H1 (cell line): ENCODE measurements at regions not wholly inside any gene's neighbourhood (a gene's known extent, or its start where the extent isn't known, plus 50 kb on each side); places are given as distances from the start of the nearest gene placed in this dataset.

Source experiments
- BCL11A ChIP-seq, 2 experiments: IDR thresholded peaks; one replicate each; pipeline ENCODE4 v1.6.1; 2011; ENCODE audit warnings: low read depth in 2 of 2, low read length in 2 of 2, mild to moderate bottlenecking in 2 of 2
- JUND ChIP-seq: IDR thresholded peaks from 2 replicates; pipeline ENCODE4 v1.6.1; 2011; ENCODE audit warnings: mild to moderate bottlenecking, improper control_type of control experiment, low read length
- PHF8 ChIP-seq: fragments of 200-600 bp; sonication (generic); conservative IDR thresholded peaks from 2 replicates; pipeline ENCODE4 v1.7.1; 2012; ENCODE audit warnings: low read depth, mild to moderate bottlenecking, inconsistent platforms, low read length, moderate library complexity
- TAF1 ChIP-seq: IDR thresholded peaks from 2 replicates; pipeline ENCODE4 v1.6.1; 2011; ENCODE audit warnings: mild to moderate bottlenecking, low read depth, low read length
- YY1 ChIP-seq: IDR thresholded peaks from 2 replicates; pipeline ENCODE4 v1.6.1; 2011; ENCODE audit warnings: low read depth, mild to moderate bottlenecking, low read length

- TF ChIP-seq JUND (no peak), TAF1 (no peak), BCL11A (IDR thresholded peaks at IDR 0.05; ENCODE audit: low read depth in 2 of 2, low read length in 2 of 2) (no peak), PHF8 (no peak), YY1 (no peak)
Measured at GRCh38 chr14:25895740-25896139, 702.1 kb downstream of the NOVA1 start (continued).
